ENCODE measurements at regions not wholly inside any gene's neighbourhood (a gene's known extent, or its start where the extent isn't known, plus 50 kb on each side); places are given as distances from the start of the nearest gene placed in this dataset.

DNA sequence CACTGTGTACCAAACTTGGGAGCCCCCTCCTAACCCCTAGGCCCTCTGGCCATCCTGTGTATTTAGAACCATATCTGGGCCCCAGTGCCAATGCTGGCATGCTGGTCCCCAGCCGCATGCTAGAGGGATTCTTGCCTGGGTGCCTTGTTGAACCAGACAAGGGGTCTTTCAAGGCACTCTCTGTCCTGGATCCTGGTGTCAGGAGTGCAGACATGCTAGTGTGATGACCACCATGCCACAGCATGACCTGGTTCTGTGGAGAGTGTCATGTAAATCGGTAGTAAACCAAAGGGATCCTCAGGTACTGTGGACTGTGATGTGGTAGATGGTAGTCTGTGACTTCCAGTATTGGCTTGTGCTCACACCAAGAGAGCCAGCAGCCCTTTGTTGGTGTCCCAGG is 222.2 kb upstream of the PODXL start:
- TF ChIP-seq, protein P1, sequence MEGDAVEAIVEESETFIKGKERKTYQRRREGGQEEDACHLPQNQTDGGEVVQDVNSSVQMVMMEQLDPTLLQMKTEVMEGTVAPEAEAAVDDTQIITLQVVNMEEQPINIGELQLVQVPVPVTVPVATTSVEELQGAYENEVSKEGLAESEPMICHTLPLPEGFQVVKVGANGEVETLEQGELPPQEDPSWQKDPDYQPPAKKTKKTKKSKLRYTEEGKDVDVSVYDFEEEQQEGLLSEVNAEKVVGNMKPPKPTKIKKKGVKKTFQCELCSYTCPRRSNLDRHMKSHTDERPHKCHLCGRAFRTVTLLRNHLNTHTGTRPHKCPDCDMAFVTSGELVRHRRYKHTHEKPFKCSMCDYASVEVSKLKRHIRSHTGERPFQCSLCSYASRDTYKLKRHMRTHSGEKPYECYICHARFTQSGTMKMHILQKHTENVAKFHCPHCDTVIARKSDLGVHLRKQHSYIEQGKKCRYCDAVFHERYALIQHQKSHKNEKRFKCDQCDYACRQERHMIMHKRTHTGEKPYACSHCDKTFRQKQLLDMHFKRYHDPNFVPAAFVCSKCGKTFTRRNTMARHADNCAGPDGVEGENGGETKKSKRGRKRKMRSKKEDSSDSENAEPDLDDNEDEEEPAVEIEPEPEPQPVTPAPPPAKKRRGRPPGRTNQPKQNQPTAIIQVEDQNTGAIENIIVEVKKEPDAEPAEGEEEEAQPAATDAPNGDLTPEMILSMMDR (IDR thresholded peaks at IDR 0.05), result no peak
- TF ChIP-seq YY1 (IDR thresholded peaks at IDR 0.05; ENCODE audit: low read depth) (no peak), SMC3 (IDR thresholded peaks at IDR 0.05; ENCODE audit: low read depth, low read length) (no peak), TCF12 (IDR thresholded peaks at IDR 0.05) (no peak), CHD2 (IDR thresholded peaks at IDR 0.05; ENCODE audit: low read length, partially characterized antibody) (no peak), GABPA (IDR thresholded peaks at IDR 0.05; ENCODE audit: low read depth) (no peak), ELF1 (IDR thresholded peaks at IDR 0.05) (no peak), NFIC (IDR thresholded peaks at IDR 0.05; ENCODE audit: borderline replicate concordance) (no peak)
- TF ChIP-seq, protein P2, sequence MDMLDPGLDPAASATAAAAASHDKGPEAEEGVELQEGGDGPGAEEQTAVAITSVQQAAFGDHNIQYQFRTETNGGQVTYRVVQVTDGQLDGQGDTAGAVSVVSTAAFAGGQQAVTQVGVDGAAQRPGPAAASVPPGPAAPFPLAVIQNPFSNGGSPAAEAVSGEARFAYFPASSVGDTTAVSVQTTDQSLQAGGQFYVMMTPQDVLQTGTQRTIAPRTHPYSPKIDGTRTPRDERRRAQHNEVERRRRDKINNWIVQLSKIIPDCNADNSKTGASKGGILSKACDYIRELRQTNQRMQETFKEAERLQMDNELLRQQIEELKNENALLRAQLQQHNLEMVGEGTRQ (IDR thresholded peaks at IDR 0.05; ENCODE audit: borderline replicate concordance, low read depth, low read length), result no peak
- TF ChIP-seq, protein P3, sequence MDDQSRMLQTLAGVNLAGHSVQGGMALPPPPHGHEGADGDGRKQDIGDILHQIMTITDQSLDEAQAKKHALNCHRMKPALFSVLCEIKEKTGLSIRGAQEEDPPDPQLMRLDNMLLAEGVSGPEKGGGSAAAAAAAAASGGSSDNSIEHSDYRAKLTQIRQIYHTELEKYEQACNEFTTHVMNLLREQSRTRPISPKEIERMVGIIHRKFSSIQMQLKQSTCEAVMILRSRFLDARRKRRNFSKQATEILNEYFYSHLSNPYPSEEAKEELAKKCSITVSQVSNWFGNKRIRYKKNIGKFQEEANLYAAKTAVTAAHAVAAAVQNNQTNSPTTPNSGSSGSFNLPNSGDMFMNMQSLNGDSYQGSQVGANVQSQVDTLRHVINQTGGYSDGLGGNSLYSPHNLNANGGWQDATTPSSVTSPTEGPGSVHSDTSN (IDR thresholded peaks at IDR 0.05), result no peak
- no peak for DNase-seq
- H3K4me2 ChIP-seq, result no peak overlapping the region
- no peaks in the 10 kb centered on the region for H3K79me2 ChIP-seq (ENCODE audit: insufficient read depth)
- H3K4me1 ChIP-seq (ENCODE audit: control insufficient read depth in 1 of 2, insufficient read depth in 2 of 2, low read depth in 1 of 2, low read length in 1 of 2), result peaks cover 0 to 2% of the 10 kb centered on the region in 2 experiments; a peak in 1 of 4 replicates
- no peaks in the 10 kb centered on the region for H3K9me2 ChIP-seq
- ChIA-PET POLR2A (no interaction called here), CTCF (no interaction called here)
- H3F3A ChIP-seq (replicated peaks; ENCODE audit: insufficient read depth), result no peaks in the 10 kb centered on the region
- H3K4me3 ChIP-seq (ENCODE audit: low read depth in 2 of 2, low read length in 1 of 2), result no peak overlapping the region
- H3K9me3 ChIP-seq, result no peaks in the 10 kb centered on the region
- no peaks in the 10 kb centered on the region for H3K27me3 ChIP-seq (ENCODE audit: insufficient read depth)
- no peaks in the 10 kb centered on the region for H4K20me1 ChIP-seq (ENCODE audit: insufficient read depth)
- H2AFZ ChIP-seq (ENCODE audit: low read depth), result no peak overlapping the region
- H3K36me3 ChIP-seq (replicated peaks in 1 of 2; ENCODE audit: control insufficient read depth in 1 of 2, insufficient read depth in 2 of 2, low read length in 1 of 2), result no peaks in the 10 kb centered on the region
- no peak overlapping the region for H3K9ac ChIP-seq
- WGBS (ENCODE audit: low lambda C conversion rate), result 50% methylated on average over 2 of the region's 2 CpGs
- H3K27ac ChIP-seq (ENCODE audit: low read depth in 2 of 2, low read length in 1 of 2), result no peak overlapping the region

DNA sequence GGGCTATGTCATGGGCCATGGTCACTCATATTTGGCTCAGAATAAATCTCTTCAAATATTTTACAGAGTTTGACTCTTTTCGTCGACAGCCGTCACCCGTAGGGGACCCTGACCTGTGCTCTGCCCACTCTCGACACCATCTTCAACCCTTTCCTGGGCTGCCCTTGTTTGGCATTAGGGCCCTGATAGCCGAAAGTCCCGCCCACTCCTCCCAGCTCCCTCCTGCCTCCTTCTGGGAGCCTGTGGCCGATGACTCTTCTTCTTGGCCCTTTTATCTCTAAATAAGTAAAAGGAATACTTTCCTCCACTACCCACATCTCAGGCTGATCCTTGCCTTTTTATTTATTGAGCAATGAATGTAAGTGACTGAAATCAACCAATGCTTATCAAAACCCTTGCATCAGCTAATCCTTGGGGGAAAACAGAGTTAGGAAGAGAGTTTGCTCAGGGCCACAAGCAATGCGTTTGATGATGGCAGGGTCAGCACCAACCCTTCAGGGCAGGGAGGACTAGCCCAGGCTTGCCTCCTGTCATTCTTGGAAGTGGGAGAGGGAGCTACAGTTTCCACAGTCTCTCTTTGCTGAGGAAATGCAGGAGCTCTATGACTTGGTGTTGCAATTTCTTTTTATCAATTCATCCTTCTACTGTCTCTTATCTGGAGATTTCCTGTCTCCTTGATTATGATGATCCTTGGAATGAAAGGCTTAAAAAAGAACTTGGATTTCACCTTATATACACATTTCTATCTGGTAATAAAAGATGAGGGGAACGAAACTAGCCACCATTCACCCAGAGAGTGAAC is 218.2 kb upstream of the PODXL start:
- Histone ChIP-seq H3K9ac (no peak overlapping the region), H3K4me1 (ENCODE audit: control insufficient read depth in 1 of 2, insufficient read depth in 2 of 2, low read depth in 1 of 2, low read length in 1 of 2) (peaks cover 0 to 2% of the 10 kb centered on the region in 2 experiments; a peak in 1 of 4 replicates), H4K20me1 (ENCODE audit: insufficient read depth) (no peaks in the 10 kb centered on the region), H3K36me3 (replicated peaks in 1 of 2; ENCODE audit: control insufficient read depth in 1 of 2, insufficient read depth in 2 of 2, low read length in 1 of 2) (no peaks in the 10 kb centered on the region), H3K4me3 (ENCODE audit: low read depth in 2 of 2, low read length in 1 of 2) (no peak overlapping the region), H3K9me3 (no peaks in the 10 kb centered on the region), H3K79me2 (ENCODE audit: insufficient read depth) (no peaks in the 10 kb centered on the region), H3K4me2 (no peak overlapping the region), H3K27me3 (ENCODE audit: insufficient read depth) (no peaks in the 10 kb centered on the region), H2AFZ (ENCODE audit: low read depth) (no peak overlapping the region), H3K9me2 (no peaks in the 10 kb centered on the region), H3K27ac (ENCODE audit: low read depth in 2 of 2, low read length in 1 of 2) (no peak overlapping the region), H3F3A (replicated peaks; ENCODE audit: insufficient read depth) (no peaks in the 10 kb centered on the region)
- ChIA-PET POLR2A (no interaction called here), CTCF (interaction anchor here (1.4 to 1.6 kb wide), 3 partner anchors 8 to 84 kb away, joined by 4 to 7 read pairs (median 5); no protein-coding TSS in a partner anchor)
- DNase-seq, result no peak
- WGBS (ENCODE audit: low lambda C conversion rate), result 83% methylated on average over 10 of the region's 10 CpGs
- TF ChIP-seq EZH2phosphoT487 (IDR thresholded peaks at IDR 0.05; ENCODE audit: borderline replicate concordance, low read depth), result no peak

All from SK-N-SH (cell line).